IPS DF 6.9 (cell line): ENCODE measurements at regions not wholly inside any gene's neighbourhood (a gene's known extent, or its start where the extent isn't known, plus 50 kb on each side); places are given as distances from the start of the nearest gene placed in this dataset.
"Not testable (repeated sequence)": the region's sequence is repeated elsewhere in the genome, so short reads cannot be mapped to it uniquely, and the experiment has no call there.

ENCODE experiments used
- DNase-seq: peaks from one replicate; pipeline ENCODE4 v3.0.0-alpha.2; 2013; ENCODE audit warnings: low read depth, low spot score
- H3K27ac ChIP-seq: one replicate; pipeline ENCODE4 v1.5.1; 2013; ENCODE audit warnings: low read length, control low read depth
- H3K27me3 ChIP-seq: 2 replicates; pipeline ENCODE4 v1.6.1; 2013; ENCODE audit warnings: mild to moderate bottlenecking, low read length; ENCODE audit not compliant: control insufficient read depth, insufficient read depth
- H3K36me3 ChIP-seq: 2 replicates; pipeline ENCODE4 v1.6.1; 2013; ENCODE audit warnings: low read length; ENCODE audit not compliant: control insufficient read depth, insufficient read depth
- H3K4me1 ChIP-seq: 2 replicates; pipeline ENCODE4 v1.6.1; 2013; ENCODE audit warnings: low read length; ENCODE audit not compliant: control insufficient read depth, insufficient read depth
- H3K4me3 ChIP-seq: 2 replicates; pipeline ENCODE4 v1.5.1; 2013; ENCODE audit warnings: mild to moderate bottlenecking, low read length
- H3K9me3 ChIP-seq: 2 replicates; pipeline ENCODE4 v1.6.1; 2013; ENCODE audit warnings: low read length, inconsistent platforms; ENCODE audit not compliant: control insufficient read depth, insufficient read depth
- WGBS: extraction: QIAGEN DNeasy Blood & Tissue Kit; methylation state at CpG from one replicate; pipeline ENCODE4 v1.1.7; 2013; ENCODE audit warnings: mixed read lengths, missing lambda C conversion rate; ENCODE audit not compliant: insufficient read length, insufficient coverage; 5-methylcytosine and 5-hydroxymethylcytosine counted together

- no CpG with 5 or more reads among the region's 1 CpG for WGBS
- no peak for DNase-seq
- no peaks in the 10 kb centered on the region for H3K9me3 ChIP-seq
- no peaks in the 10 kb centered on the region for H3K4me1 ChIP-seq
- H3K27me3 ChIP-seq = no peaks in the 10 kb centered on the region
- no peak overlapping the region for H3K27ac ChIP-seq
- no peaks in the 10 kb centered on the region for H3K36me3 ChIP-seq
- H3K4me3 ChIP-seq = no peak overlapping the region
Measured at GRCh38 chr17:52647411-52647810, 488.9 kb upstream of the CA10 start.

DNA sequence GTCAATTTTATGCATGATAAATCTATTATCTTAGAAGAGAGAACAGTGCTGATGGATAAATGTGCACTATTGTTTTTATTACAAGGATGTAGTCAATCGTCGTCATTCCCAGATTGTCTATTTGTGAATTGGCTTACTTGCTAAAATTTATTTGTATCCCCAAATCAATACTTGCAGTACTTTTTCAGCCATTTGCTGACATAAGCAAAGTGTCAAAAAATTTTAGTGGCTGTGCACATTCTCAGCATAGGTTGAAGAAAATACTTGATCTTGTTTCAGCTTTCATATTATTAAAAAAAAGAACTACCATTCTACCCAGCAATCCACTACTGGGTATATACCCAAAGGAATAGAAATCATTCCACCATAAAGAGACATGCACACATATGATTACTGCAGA lies 477.9 kb upstream of the CA10 start:
- WGBS = no CpG with 5 or more reads among the region's 2 CpGs
- H3K4me1 ChIP-seq = no peaks in the 10 kb centered on the region
- H3K27ac ChIP-seq = no peak overlapping the region
- H3K4me3 ChIP-seq = no peak overlapping the region
- no peaks in the 10 kb centered on the region for H3K27me3 ChIP-seq
- DNase-seq = no peak
- no peaks in the 10 kb centered on the region for H3K9me3 ChIP-seq
- H3K36me3 ChIP-seq = no peaks in the 10 kb centered on the region

GRCh38 chr17:52606590-52606989 lies 448.1 kb upstream of the CA10 start:
- Histone ChIP-seq H3K27ac (no peak overlapping the region), H3K4me3 (no peak overlapping the region), H3K4me1 (no peaks in the 10 kb centered on the region), H3K36me3 (no peaks in the 10 kb centered on the region), H3K27me3 (no peaks in the 10 kb centered on the region), H3K9me3 (no peaks in the 10 kb centered on the region)
- no peak for DNase-seq
- no CpG with 5 or more reads among the region's 2 CpGs for WGBS

DNA sequence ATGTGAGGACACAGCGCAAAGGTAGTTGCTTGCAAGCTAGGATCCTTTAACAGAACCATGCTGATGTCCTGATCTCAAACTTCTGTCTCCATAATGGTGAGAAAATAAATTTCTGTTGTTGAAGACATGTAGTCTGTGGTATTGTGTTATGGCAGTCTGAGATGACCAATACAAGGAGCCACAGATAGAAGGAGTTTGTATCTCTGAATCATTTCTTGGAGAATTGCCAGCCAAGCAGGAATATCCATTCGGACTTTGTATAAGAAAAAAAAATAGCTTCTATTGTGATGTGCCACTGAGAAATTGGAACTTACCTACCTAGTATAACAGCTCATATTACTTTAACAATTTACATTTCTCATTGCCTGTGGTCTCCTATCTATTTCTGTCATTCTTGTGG lies 447.6 kb upstream of the CA10 start:
- WGBS = no CpG with 5 or more reads among the region's 2 CpGs
- no peaks in the 10 kb centered on the region for H3K4me1 ChIP-seq
- no peaks in the 10 kb centered on the region for H3K27me3 ChIP-seq
- H3K4me3 ChIP-seq = no peak overlapping the region
- DNase-seq = no peak
- no peaks in the 10 kb centered on the region for H3K36me3 ChIP-seq
- H3K9me3 ChIP-seq = no peaks in the 10 kb centered on the region
- no peak overlapping the region for H3K27ac ChIP-seq

DNA sequence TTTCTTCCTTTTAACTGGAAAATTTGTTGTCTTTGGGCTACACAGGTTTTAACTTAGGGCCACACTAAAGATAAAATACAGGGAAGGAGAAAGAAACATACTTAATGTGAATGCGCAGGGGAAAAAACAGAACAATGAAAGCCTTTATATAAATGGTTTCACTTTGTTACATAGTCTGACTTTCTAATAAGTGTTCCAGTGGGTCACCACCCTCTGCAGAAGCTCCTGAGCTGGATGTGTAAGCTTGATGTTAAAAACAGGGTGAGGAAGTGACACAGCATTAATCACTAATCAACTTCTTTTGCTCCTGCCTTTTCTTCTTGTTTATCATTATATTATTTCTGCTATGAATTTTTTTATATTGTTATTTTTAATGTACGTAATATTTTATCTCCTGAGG lies 445.6 kb upstream of the CA10 start:
- WGBS = no CpG with 5 or more reads among the region's 2 CpGs
- DNase-seq = no peak
- no peaks in the 10 kb centered on the region for H3K4me1 ChIP-seq
- H3K27me3 ChIP-seq = no peaks in the 10 kb centered on the region
- H3K27ac ChIP-seq = no peak overlapping the region
- H3K9me3 ChIP-seq = no peaks in the 10 kb centered on the region
- H3K4me3 ChIP-seq = no peak overlapping the region
- H3K36me3 ChIP-seq = no peaks in the 10 kb centered on the region

GRCh38 chr17:52597452-52598215 lies 439.1 kb upstream of the CA10 start:
- not testable (repeated sequence) for H3K27ac ChIP-seq, DNase-seq

DNA sequence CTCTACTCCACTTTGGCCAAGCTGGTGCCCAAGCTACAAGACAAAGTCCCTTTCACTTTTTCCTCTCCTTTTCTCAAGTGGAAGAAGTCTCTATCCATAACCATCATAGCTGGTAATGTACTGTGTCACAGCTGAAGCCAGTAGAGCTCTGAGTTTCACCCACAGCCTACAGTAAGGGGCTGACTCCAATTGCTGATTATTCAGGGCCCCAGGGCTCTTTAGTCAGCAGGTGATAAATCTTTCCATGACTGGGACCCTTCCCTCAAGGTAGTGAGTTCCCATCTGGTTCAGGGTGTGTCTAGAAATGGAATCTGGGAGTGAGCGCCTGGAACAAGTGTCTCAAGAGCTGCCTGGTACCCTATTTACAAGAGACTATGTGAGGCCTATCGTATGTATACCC lies 436.0 kb upstream of the CA10 start:
- Histone ChIP-seq H3K27ac (no peak overlapping the region), H3K4me1 (no peaks in the 10 kb centered on the region; the same call in 1 of the 2 replicates), H3K9me3 (no peaks in the 10 kb centered on the region), H3K36me3 (no peaks in the 10 kb centered on the region), H3K27me3 (no peaks in the 10 kb centered on the region), H3K4me3 (no peak overlapping the region)
- DNase-seq = no peak
- no CpG with 5 or more reads among the region's 2 CpGs for WGBS

More at GRCh38 chr17:52597452-52598215, 439.1 kb upstream of the CA10 start:
- not testable (repeated sequence) for H3K9me3 ChIP-seq, H3K4me1 ChIP-seq, H3K36me3 ChIP-seq, H3K27me3 ChIP-seq, H3K4me3 ChIP-seq
- no CpG with 5 or more reads among the region's 11 CpGs for WGBS

DNA sequence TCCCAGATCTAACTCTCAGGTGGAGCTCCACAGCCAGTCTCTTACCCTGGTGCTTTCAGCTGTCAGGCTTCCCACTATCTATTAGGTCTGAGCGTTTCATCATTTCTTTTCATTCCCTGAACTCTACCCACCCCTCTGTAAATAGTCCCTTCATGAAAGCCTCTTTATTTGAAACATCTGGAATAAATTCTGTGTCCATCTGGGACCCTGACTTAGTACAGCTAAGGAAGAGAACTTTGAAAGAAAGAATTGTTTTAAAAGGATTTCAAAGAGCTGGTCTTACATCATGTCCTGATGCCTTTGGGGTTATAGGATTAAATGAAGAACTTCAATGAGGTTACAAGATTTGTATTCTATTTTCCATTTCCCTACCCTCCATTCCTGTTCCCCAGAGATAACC lies 388.5 kb upstream of the CA10 start:
- no CpG with 5 or more reads among the region's 1 CpG for WGBS
- no peak for DNase-seq

DNA sequence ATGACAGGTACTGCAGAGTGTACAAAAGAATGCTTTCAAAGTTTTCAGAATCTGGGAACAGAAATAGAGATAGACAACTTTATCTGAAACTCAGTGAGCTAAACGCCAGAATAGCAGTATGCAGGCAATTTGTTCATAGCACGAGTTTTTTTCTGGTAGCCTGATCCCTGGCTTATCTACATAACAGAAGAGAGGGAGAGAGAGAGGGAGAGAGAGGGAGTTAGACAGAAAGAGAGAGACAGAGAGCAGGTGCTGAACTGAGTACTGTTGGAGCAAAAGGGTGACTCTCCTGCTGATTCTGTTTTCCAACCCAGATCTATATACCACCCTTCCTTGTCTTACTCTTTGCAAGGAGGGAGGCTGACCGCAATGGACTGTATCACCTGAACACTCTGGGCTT lies 388.0 kb upstream of the CA10 start:
- WGBS = no CpG with 5 or more reads among the region's 3 CpGs
- H3K4me1 ChIP-seq = no peaks in the 10 kb centered on the region
- H3K27ac ChIP-seq = no peak overlapping the region

More for the DNA sequence above, 388.5 kb upstream of the CA10 start:
- Histone ChIP-seq H3K27ac (no peak overlapping the region), H3K36me3 (no peaks in the 10 kb centered on the region), H3K27me3 (no peaks in the 10 kb centered on the region), H3K9me3 (no peaks in the 10 kb centered on the region), H3K4me3 (no peak overlapping the region), H3K4me1 (no peaks in the 10 kb centered on the region)

DNA sequence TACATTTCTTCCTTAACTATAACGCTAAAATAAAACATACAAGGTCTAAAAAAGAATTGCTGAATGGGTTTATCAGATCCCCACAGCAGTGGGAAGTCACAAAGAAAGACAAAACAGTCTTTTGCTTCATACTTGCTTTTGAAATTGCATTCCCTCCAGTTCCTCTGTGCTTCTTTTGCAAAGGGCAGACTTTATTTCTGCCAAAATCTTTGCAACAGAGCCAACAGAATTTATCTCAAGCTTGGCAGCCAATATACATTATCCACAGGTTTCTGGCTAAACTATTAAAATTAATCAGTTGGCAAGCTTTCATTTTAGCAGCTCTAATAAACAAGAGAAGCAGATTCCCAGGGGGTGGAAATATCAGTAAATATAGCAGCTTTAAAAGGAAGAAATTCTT lies 378.9 kb upstream of the CA10 start:
- Histone ChIP-seq H3K36me3 (no peaks in the 10 kb centered on the region), H3K27me3 (no peaks in the 10 kb centered on the region), H3K4me1 (no peaks in the 10 kb centered on the region), H3K4me3 (no peak overlapping the region), H3K27ac (no peak overlapping the region), H3K9me3 (no peaks in the 10 kb centered on the region)
- no CpG with 5 or more reads among the region's 1 CpG for WGBS
- DNase-seq = no peak

More for the DNA sequence above, 388.0 kb upstream of the CA10 start:
- Histone ChIP-seq H3K27me3 (no peaks in the 10 kb centered on the region), H3K4me3 (no peak overlapping the region), H3K36me3 (no peaks in the 10 kb centered on the region), H3K9me3 (no peaks in the 10 kb centered on the region)
- DNase-seq = no peak

GRCh38 chr17:52536489-52536888 lies 378.0 kb upstream of the CA10 start:
- Histone ChIP-seq H3K4me3 (no peak overlapping the region), H3K36me3 (no peaks in the 10 kb centered on the region), H3K9me3 (no peaks in the 10 kb centered on the region), H3K27ac (no peak overlapping the region), H3K27me3 (no peaks in the 10 kb centered on the region), H3K4me1 (no peaks in the 10 kb centered on the region)
- WGBS = no CpG with 5 or more reads among the region's 4 CpGs
- DNase-seq = no peak
